ENCODE measurements at regions not wholly inside any gene's neighbourhood (a gene's known extent, or its start where the extent isn't known, plus 50 kb on each side); places are given as distances from the start of the nearest gene placed in this dataset.
"Not testable (repeated sequence)": the region's sequence is repeated elsewhere in the genome, so short reads cannot be mapped to it uniquely, and the experiment has no call there.

- H3K27ac ChIP-seq (ENCODE audit: low read length), result no peak overlapping the region
- H3K4me1 ChIP-seq (ENCODE audit: control insufficient read depth, insufficient read depth, low read length), result no peaks in the 10 kb centered on the region
- Mint-ChIP-seq H3K4me1 (no peaks in the 10 kb centered on the region), H3K27ac (no peak overlapping the region), H3K27me3 (ENCODE audit: low read depth in 2 of 2) (peaks cover 0 to 4% of the 10 kb centered on the region in 2 donors), H3K4me3 (no peak overlapping the region), H3K36me3 (no peaks in the 10 kb centered on the region), H3K9me3 (peaks cover 0 to 3% of the 10 kb centered on the region in 2 donors)
- no peak overlapping the region for H3K4me3 ChIP-seq (ENCODE audit: low read length)
- no peaks in the 10 kb centered on the region for H3K36me3 ChIP-seq (ENCODE audit: control insufficient read depth, insufficient read depth, low read length)
- DNase-seq, result no peak
- no peak for ATAC-seq
- H3K27me3 ChIP-seq (ENCODE audit: control insufficient read depth, insufficient read depth, low read length), result no peaks in the 10 kb centered on the region
- intact Hi-C loops (cut with micrococcal nuclease), result no loop called here
- TF ChIP-seq CTCF (IDR thresholded peaks at IDR 0.05), result no peak
- H3K9me3 ChIP-seq (ENCODE audit: control insufficient read depth, insufficient read depth, low read length), result no peaks in the 10 kb centered on the region
Measured at GRCh38 chr6:97347111-97347510, 64.1 kb upstream of the MMS22L start.

- no peak overlapping the region for H3K27ac Mint-ChIP-seq
- no peaks in the 10 kb centered on the region for H3K36me3 ChIP-seq (ENCODE audit: control insufficient read depth, insufficient read depth, low read length)
- ATAC-seq (no peak), DNase-seq (no peak)
- H3K4me1 ChIP-seq (ENCODE audit: control insufficient read depth, insufficient read depth, low read length), result no peaks in the 10 kb centered on the region
- intact Hi-C loops (cut with micrococcal nuclease), result no loop called here
- TF ChIP-seq CTCF (IDR thresholded peaks at IDR 0.05), result no peak
- no peaks in the 10 kb centered on the region for H3K9me3 Mint-ChIP-seq
- H3K4me3 Mint-ChIP-seq, result no peak overlapping the region
- 40% methylated on average over 1 of the region's 2 CpGs for WGBS (ENCODE audit: insufficient coverage)
- H3K36me3 Mint-ChIP-seq, result no peaks in the 10 kb centered on the region
- no peak overlapping the region for H3K4me3 ChIP-seq (ENCODE audit: low read length)
- no peaks in the 10 kb centered on the region for H3K4me1 Mint-ChIP-seq
- no peak overlapping the region for H3K27ac ChIP-seq (ENCODE audit: low read length)
- H3K27me3 ChIP-seq (ENCODE audit: control insufficient read depth, insufficient read depth, low read length), result no peaks in the 10 kb centered on the region
- H3K9me3 ChIP-seq (ENCODE audit: control insufficient read depth, insufficient read depth, low read length), result no peaks in the 10 kb centered on the region
- no peaks in the 10 kb centered on the region for H3K27me3 Mint-ChIP-seq (ENCODE audit: low read depth in 2 of 2)
Measured at GRCh38 chr6:97361286-97361685, 78.3 kb upstream of the MMS22L start.

GRCh38 chr6:97364327-97364726, 81.3 kb upstream of the MMS22L start:
- H3K27me3 Mint-ChIP-seq (ENCODE audit: low read depth in 2 of 2), result no peaks in the 10 kb centered on the region
- intact Hi-C loops (cut with micrococcal nuclease), result no loop called here
- H3K27me3 ChIP-seq (ENCODE audit: control insufficient read depth, insufficient read depth, low read length), result no peaks in the 10 kb centered on the region
- H3K4me3 Mint-ChIP-seq, result no peak overlapping the region
- H3K27ac Mint-ChIP-seq, result no peak overlapping the region
- H3K36me3 ChIP-seq (ENCODE audit: control insufficient read depth, insufficient read depth, low read length), result no peaks in the 10 kb centered on the region
- DNase-seq, result no peak
- no peaks in the 10 kb centered on the region for H3K4me1 ChIP-seq (ENCODE audit: control insufficient read depth, insufficient read depth, low read length)
- H3K9me3 Mint-ChIP-seq, result no peaks in the 10 kb centered on the region
- H3K4me3 ChIP-seq (ENCODE audit: low read length), result no peak overlapping the region
- 92% methylated on average over 1 of the region's 1 CpG for WGBS (ENCODE audit: insufficient coverage)
- ATAC-seq, result no peak
- no peaks in the 10 kb centered on the region for H3K4me1 Mint-ChIP-seq
- no peak overlapping the region for H3K27ac ChIP-seq (ENCODE audit: low read length)
- TF ChIP-seq CTCF (IDR thresholded peaks at IDR 0.05), result no peak
- no peaks in the 10 kb centered on the region for H3K36me3 Mint-ChIP-seq
- H3K9me3 ChIP-seq (ENCODE audit: control insufficient read depth, insufficient read depth, low read length), result no peaks in the 10 kb centered on the region

- DNase-seq; H3K9me3 Mint-ChIP-seq; H3K4me3 ChIP-seq (ENCODE audit: low read length); intact Hi-C loops (cut with micrococcal nuclease); H3K4me1 Mint-ChIP-seq; H3K27me3 ChIP-seq (ENCODE audit: control insufficient read depth, insufficient read depth, low read length); H3K36me3 Mint-ChIP-seq; H3K4me3 Mint-ChIP-seq; H3K36me3 ChIP-seq (ENCODE audit: control insufficient read depth, insufficient read depth, low read length); H3K9me3 ChIP-seq (ENCODE audit: control insufficient read depth, insufficient read depth, low read length); H3K27ac ChIP-seq (ENCODE audit: low read length); ATAC-seq; H3K27ac Mint-ChIP-seq; H3K27me3 Mint-ChIP-seq (ENCODE audit: low read depth in 2 of 2); H3K4me1 ChIP-seq (ENCODE audit: control insufficient read depth, insufficient read depth, low read length): not testable (repeated sequence)
- WGBS (ENCODE audit: insufficient coverage), result 86% methylated on average over 5 of the region's 11 CpGs
Measured at GRCh38 chr6:97382071-97382470, 99.1 kb upstream of the MMS22L start.

All from natural killer cell (primary cell).